Mucosa of descending colon (tissue), 3 donors: ENCODE measurements at regions not wholly inside any gene's neighbourhood (a gene's known extent, or its start where the extent isn't known, plus 50 kb on each side); places are given as distances from the start of the nearest gene placed in this dataset.

Source experiments
- ATAC-seq: fragments of 200-7000 bp; cut with Tn5 transposase; one replicate; pipeline ENCODE4 v1.9.1; 2020; ENCODE audit warnings: mild to moderate bottlenecking, moderate library complexity
- DNase-seq, 3 donors: peaks; one replicate each; pipeline ENCODE4 v3.0.0-alpha.2; 2020
- H3K36me3 ChIP-seq: fragments of 200-600 bp; one replicate; pipeline ENCODE4 v1.8.0; 2021; ENCODE audit warnings: low read depth, mild to moderate bottlenecking
- H3K4me1 ChIP-seq: fragments of 200-600 bp; one replicate; pipeline ENCODE4 v1.8.0; 2021; ENCODE audit warnings: low read depth, mild to moderate bottlenecking
- H3K4me3 ChIP-seq: fragments of 200-600 bp; one replicate; pipeline ENCODE4 v1.8.0; 2021; ENCODE audit warnings: mild to moderate bottlenecking
- H3K9me3 ChIP-seq: fragments of 200-600 bp; one replicate; pipeline ENCODE4 v1.8.0; 2021; ENCODE audit warnings: mild to moderate bottlenecking
- CTCF ChIP-seq: fragments of 200-600 bp; IDR thresholded peaks from one replicate; pipeline ENCODE4 v1.8.0; 2022; ENCODE audit warnings: antibody characterized with exemption, mild to moderate bottlenecking
- intact Hi-C, 2 donors: fragments of 100-400 bp; cut with DNase I in 1 of 2; cut with micrococcal nuclease in 1 of 2; formaldehyde crosslinking; loops; one replicate each; pipeline versions ENCODE4 v1.11.0 to v1.11.1; 2022; cut with DNase I, micrococcal nuclease
- donor health status: DM: no; HTN: no; CAD: no; lungs with moderate emphysema.
- donor health status: DM: no; HTN: no; CAD: no.
- donor health status: DM: no; HTN: yes; CAD: no.

- ATAC-seq (no peak), DNase-seq (no peak)
- no peak for TF ChIP-seq CTCF
- intact Hi-C loops: no loop called here
- no peak overlapping the region for H3K4me3 ChIP-seq
- no peaks in the 10 kb centered on the region for H3K9me3 ChIP-seq
- H3K4me1 ChIP-seq: no peaks in the 10 kb centered on the region
- no peaks in the 10 kb centered on the region for H3K36me3 ChIP-seq
Measured at GRCh38 chr3:14334936-14335335, 67.5 kb upstream of the SLC6A6 start.

DNA sequence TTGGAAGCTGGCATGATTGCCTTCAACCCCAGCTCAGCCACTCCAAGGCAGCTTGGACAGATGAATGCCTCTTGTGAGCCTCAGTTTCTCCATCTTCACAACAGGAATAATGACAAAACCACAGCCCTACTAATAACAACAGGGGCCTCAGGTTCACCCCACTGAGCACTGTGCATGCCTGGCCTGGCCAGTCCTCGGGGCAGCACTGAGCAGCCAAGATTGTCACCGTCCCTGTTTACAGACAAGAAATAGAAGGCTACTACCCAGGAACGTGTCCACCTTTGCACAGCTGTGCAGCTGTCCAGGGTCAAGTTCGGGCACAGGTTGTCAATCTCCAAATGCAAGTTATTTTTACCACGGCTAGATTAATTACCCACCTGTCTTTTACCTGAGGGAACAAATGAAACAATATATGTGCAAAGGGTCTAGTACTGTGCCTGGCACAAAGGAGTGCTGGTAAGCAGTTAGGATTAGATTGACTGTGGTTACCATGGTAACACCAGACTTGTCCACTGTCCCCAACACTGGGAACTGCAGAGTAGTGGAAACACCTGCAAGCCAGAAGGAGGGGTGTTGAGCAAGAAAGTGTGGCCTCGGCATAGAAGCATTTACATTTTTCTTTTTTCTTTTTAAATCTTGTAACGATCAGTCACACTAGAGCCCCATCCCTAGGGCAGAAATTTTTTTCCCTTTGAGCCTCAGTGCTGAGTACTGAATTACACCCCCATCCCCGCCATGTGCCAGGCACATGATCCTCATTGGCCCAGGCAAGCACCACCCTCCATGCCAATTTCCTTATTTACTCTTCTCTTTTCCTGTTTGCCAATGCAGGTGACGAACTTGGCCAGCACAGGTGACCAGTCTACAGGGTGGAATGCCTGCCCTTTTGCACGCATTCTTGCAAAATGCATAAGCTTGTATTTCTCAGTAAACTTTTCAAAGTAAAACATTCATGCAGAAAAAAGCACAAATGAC is 66.3 kb upstream of the SLC6A6 start:
- Histone ChIP-seq H3K9me3 (no peaks in the 10 kb centered on the region), H3K4me3 (no peak overlapping the region), H3K4me1 (no peaks in the 10 kb centered on the region), H3K36me3 (no peaks in the 10 kb centered on the region)
- DNase-seq (peak; percentile 56 to 76 (median 65)), ATAC-seq (peak; percentile 91)
- intact Hi-C loops: no loop called here
- TF ChIP-seq CTCF: no peak

DNA sequence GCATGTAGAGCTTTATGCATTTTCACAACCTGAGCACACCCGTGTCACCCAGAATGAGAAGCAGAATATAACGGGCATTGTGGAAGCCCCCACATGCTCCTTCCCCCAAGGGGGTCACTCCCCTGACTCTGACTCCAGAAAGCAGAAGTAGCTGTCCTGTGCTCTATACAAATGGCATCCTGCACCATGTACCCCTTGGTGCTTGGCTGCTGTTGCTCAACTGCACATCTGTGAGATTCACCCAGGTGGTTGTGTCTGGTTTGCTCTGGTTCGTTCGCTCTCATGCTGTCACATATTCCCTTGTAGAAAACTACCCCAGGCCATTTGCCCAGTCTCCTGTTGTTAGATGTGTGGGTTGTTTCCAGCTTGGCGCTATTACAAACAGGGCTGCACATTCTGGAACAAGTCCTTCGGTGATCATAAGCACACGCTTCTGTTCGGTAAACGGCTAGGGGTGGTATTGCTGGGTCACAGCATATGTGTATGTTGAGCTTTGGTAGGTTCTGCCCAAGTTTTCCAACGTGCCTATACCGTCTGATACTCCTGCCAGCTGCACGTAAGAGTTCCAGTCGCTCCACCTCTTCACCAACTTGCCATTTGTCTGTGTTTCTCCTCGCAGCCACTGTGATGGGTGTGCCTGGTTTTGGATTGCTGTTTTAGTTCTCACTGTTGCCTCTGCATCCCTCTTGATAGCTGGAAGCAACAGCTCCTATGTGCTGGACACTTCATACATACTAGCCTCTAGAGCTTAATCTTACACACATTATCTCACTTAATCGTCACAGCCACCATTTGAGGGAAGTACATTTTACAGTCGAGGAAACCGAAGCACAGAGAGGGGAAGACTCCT is 65.4 kb upstream of the SLC6A6 start:
- H3K9me3 ChIP-seq: no peaks in the 10 kb centered on the region
- H3K4me3 ChIP-seq: no peak overlapping the region
- H3K36me3 ChIP-seq: no peaks in the 10 kb centered on the region
- no peak for TF ChIP-seq CTCF
- DNase-seq (no peak), ATAC-seq (no peak)
- intact Hi-C loops: no loop called here
- H3K4me1 ChIP-seq: no peaks in the 10 kb centered on the region

- no peaks in the 10 kb centered on the region for H3K4me1 ChIP-seq
- ATAC-seq (no peak), DNase-seq (no peak)
- intact Hi-C loops: no loop called here
- H3K36me3 ChIP-seq: no peaks in the 10 kb centered on the region
- no peak for TF ChIP-seq CTCF
- H3K9me3 ChIP-seq: no peaks in the 10 kb centered on the region
- no peak overlapping the region for H3K4me3 ChIP-seq
Measured at GRCh38 chr3:14337828-14338227, 64.6 kb upstream of the SLC6A6 start.

- DNase-seq (no peak), ATAC-seq (no peak)
- H3K36me3 ChIP-seq: no peaks in the 10 kb centered on the region
- intact Hi-C loops: no loop called here
- H3K4me3 ChIP-seq: no peak overlapping the region
- H3K9me3 ChIP-seq: no peaks in the 10 kb centered on the region
- no peaks in the 10 kb centered on the region for H3K4me1 ChIP-seq
- TF ChIP-seq CTCF: no peak
Measured at GRCh38 chr3:14338242-14338641, 64.2 kb upstream of the SLC6A6 start.
